Effector memory CD8-positive, alpha-beta T cell (primary cell): ENCODE measurements at regions not wholly inside any gene's neighbourhood (a gene's known extent, or its start where the extent isn't known, plus 50 kb on each side); places are given as distances from the start of the nearest gene placed in this dataset.
A peak's percentile ranks its signal among the peaks of the same experiment; 100 is the strongest.

Experiments
- ATAC-seq: fragments of 150-1000 bp; cut with Tn5 transposase; replicated peaks from 2 replicates; pipeline ENCODE4 v1.10.0; 2021; ENCODE audit warnings: mild to moderate bottlenecking, moderate library complexity
- DNase-seq, 3 experiments: peaks; one replicate each; pipeline ENCODE4 v3.0.0; 2021
- H3K27ac Mint-ChIP-seq, 2 donors: one replicate each; pipeline ENCODE4 v1.8.0; 2022; ENCODE audit warnings: mild to moderate bottlenecking in 2 of 2, mixed read lengths in 2 of 2, moderate library complexity in 2 of 2
- H3K27me3 Mint-ChIP-seq, 2 donors: one replicate each; pipeline ENCODE4 v1.8.0; 2022; ENCODE audit warnings: mixed read lengths in 2 of 2
- H3K36me3 Mint-ChIP-seq: one replicate; pipeline ENCODE4 v1.8.0; 2022; ENCODE audit warnings: mild to moderate bottlenecking, moderate library complexity, mixed read lengths; ENCODE audit not compliant: insufficient read depth
- H3K4me1 Mint-ChIP-seq, 2 donors: one replicate each; pipeline ENCODE4 v1.8.0; 2022; ENCODE audit warnings: low read depth in 2 of 2, mixed read lengths in 2 of 2
- H3K4me3 Mint-ChIP-seq, 2 donors: one replicate each; pipeline ENCODE4 v1.8.0; 2022; ENCODE audit warnings: mild to moderate bottlenecking in 2 of 2, mixed read lengths in 2 of 2, moderate library complexity in 2 of 2
- H3K9me3 Mint-ChIP-seq, 2 donors: one replicate each; pipeline ENCODE4 v1.8.0; 2022; ENCODE audit warnings: mixed read lengths in 2 of 2

- Mint-ChIP-seq H3K4me3 (no peak overlapping the region), H3K4me1 (no peaks in the 10 kb centered on the region), H3K27me3 (peaks cover 28 to 31% of the 10 kb centered on the region in 2 donors), H3K27ac (no peak overlapping the region), H3K9me3 (no peaks in the 10 kb centered on the region), H3K36me3 (peaks cover 3% of the 10 kb centered on the region)
- DNase-seq = no peak
- no peak for ATAC-seq
These were observed 182.6 kb upstream of the TBX20 start for GRCh38 chr7:35436452-35436851.

- Mint-ChIP-seq H3K36me3 (no peaks in the 10 kb centered on the region), H3K27ac (no peak overlapping the region), H3K27me3 (peaks cover 43 to 49% of the 10 kb centered on the region in 2 donors), H3K9me3 (peaks cover 0 to 5% of the 10 kb centered on the region in 2 donors), H3K4me1 (no peaks in the 10 kb centered on the region), H3K4me3 (no peak overlapping the region)
- ATAC-seq = no peak
- DNase-seq = no peak
These were observed 176.8 kb upstream of the TBX20 start for GRCh38 chr7:35430547-35431153.

GRCh38 chr7:35424869-35425495, 171.1 kb upstream of the TBX20 start:
- ATAC-seq = peak; percentile 92
- Mint-ChIP-seq H3K9me3 (no peaks in the 10 kb centered on the region), H3K27me3 (peaks cover 42 to 43% of the 10 kb centered on the region in 2 donors), H3K36me3 (no peaks in the 10 kb centered on the region), H3K4me1 (peaks cover 0 to 7% of the 10 kb centered on the region in 2 donors), H3K4me3 (no peak overlapping the region), H3K27ac (no peak overlapping the region)
- DNase-seq = peak; percentile 36 to 56 (median 39)

- Mint-ChIP-seq H3K9me3 (no peaks in the 10 kb centered on the region), H3K4me3 (no peak overlapping the region), H3K36me3 (no peaks in the 10 kb centered on the region), H3K4me1 (peaks cover 0 to 7% of the 10 kb centered on the region in 2 donors), H3K27ac (no peak overlapping the region), H3K27me3 (peaks cover 47 to 48% of the 10 kb centered on the region in 2 donors)
- ATAC-seq (peak; percentile 3), DNase-seq (no peak)
These were observed 170.5 kb upstream of the TBX20 start for GRCh38 chr7:35424440-35424839.

GRCh38 chr7:35422715-35423114, 168.8 kb upstream of the TBX20 start:
- no peak for ATAC-seq
- DNase-seq = no peak
- Mint-ChIP-seq H3K36me3 (no peaks in the 10 kb centered on the region), H3K9me3 (no peaks in the 10 kb centered on the region), H3K27me3 (peaks cover 58 to 61% of the 10 kb centered on the region in 2 donors), H3K27ac (no peak overlapping the region), H3K4me1 (peaks cover 0 to 7% of the 10 kb centered on the region in 2 donors), H3K4me3 (no peak overlapping the region)

- Mint-ChIP-seq H3K27ac (no peak overlapping the region), H3K9me3 (no peaks in the 10 kb centered on the region), H3K4me3 (no peak overlapping the region), H3K27me3 (peaks cover 50 to 74% of the 10 kb centered on the region in 2 donors), H3K4me1 (peaks cover 0 to 7% of the 10 kb centered on the region in 2 donors), H3K36me3 (no peaks in the 10 kb centered on the region)
- ATAC-seq (no peak), DNase-seq (no peak)
These were observed 166.8 kb upstream of the TBX20 start for GRCh38 chr7:35420656-35421055.

GRCh38 chr7:35419391-35419755, 165.5 kb upstream of the TBX20 start:
- no peak overlapping the region for H3K27ac Mint-ChIP-seq
- H3K4me1 Mint-ChIP-seq = peaks cover 0 to 7% of the 10 kb centered on the region in 2 donors
- H3K27me3 Mint-ChIP-seq = peaks cover 46 to 84% of the 10 kb centered on the region in 2 donors
- H3K36me3 Mint-ChIP-seq = no peaks in the 10 kb centered on the region
- no peak overlapping the region for H3K4me3 Mint-ChIP-seq
- DNase-seq (no peak), ATAC-seq (no peak)
- no peaks in the 10 kb centered on the region for H3K9me3 Mint-ChIP-seq

GRCh38 chr7:35418716-35419390, 165.0 kb upstream of the TBX20 start:
- H3K27ac Mint-ChIP-seq = no peak overlapping the region
- H3K9me3 Mint-ChIP-seq = no peaks in the 10 kb centered on the region
- H3K4me3 Mint-ChIP-seq = no peak overlapping the region
- no peak for DNase-seq
- H3K4me1 Mint-ChIP-seq = peaks cover 0 to 7% of the 10 kb centered on the region in 2 donors
- no peak for ATAC-seq
- peaks cover 41 to 84% of the 10 kb centered on the region in 2 donors for H3K27me3 Mint-ChIP-seq
- no peaks in the 10 kb centered on the region for H3K36me3 Mint-ChIP-seq

GRCh38 chr7:35416568-35416967, 162.7 kb upstream of the TBX20 start:
- Mint-ChIP-seq H3K9me3 (no peaks in the 10 kb centered on the region), H3K4me1 (peaks cover 0 to 7% of the 10 kb centered on the region in 2 donors), H3K27me3 (peaks cover 32 to 87% of the 10 kb centered on the region in 2 donors), H3K27ac (no peak overlapping the region), H3K36me3 (no peaks in the 10 kb centered on the region), H3K4me3 (no peak overlapping the region)
- no peak for DNase-seq
- no peak for ATAC-seq

GRCh38 chr7:35415411-35415822, 161.5 kb upstream of the TBX20 start:
- ATAC-seq (no peak), DNase-seq (no peak)
- Mint-ChIP-seq H3K4me3 (no peak overlapping the region), H3K4me1 (peaks cover 0 to 5% of the 10 kb centered on the region in 2 donors), H3K9me3 (no peaks in the 10 kb centered on the region), H3K27ac (no peak overlapping the region), H3K36me3 (no peaks in the 10 kb centered on the region), H3K27me3 (peaks cover 42 to 96% of the 10 kb centered on the region in 2 donors)

- no peak for DNase-seq
- no peak for ATAC-seq
- H3K36me3 Mint-ChIP-seq = no peaks in the 10 kb centered on the region
These were observed 157.4 kb upstream of the TBX20 start for GRCh38 chr7:35411331-35411730.

GRCh38 chr7:35405461-35405860, 151.6 kb upstream of the TBX20 start:
- H3K4me3 Mint-ChIP-seq = no peak overlapping the region
- H3K27me3 Mint-ChIP-seq = peaks cover 12 to 38% of the 10 kb centered on the region in 2 donors
- no peak overlapping the region for H3K27ac Mint-ChIP-seq
- no peaks in the 10 kb centered on the region for H3K36me3 Mint-ChIP-seq
- no peaks in the 10 kb centered on the region for H3K4me1 Mint-ChIP-seq
- no peak for ATAC-seq
- no peak for DNase-seq
- no peaks in the 10 kb centered on the region for H3K9me3 Mint-ChIP-seq

More at GRCh38 chr7:35411331-35411730, 157.4 kb upstream of the TBX20 start:
- H3K27me3 Mint-ChIP-seq = peaks cover 30 to 72% of the 10 kb centered on the region in 2 donors
- no peak overlapping the region for H3K4me3 Mint-ChIP-seq
- H3K4me1 Mint-ChIP-seq = no peaks in the 10 kb centered on the region
- H3K27ac Mint-ChIP-seq = no peak overlapping the region
- H3K9me3 Mint-ChIP-seq = no peaks in the 10 kb centered on the region

GRCh38 chr7:35401217-35401879, 147.4 kb upstream of the TBX20 start:
- Mint-ChIP-seq H3K27me3 (peaks cover 22 to 59% of the 10 kb centered on the region in 2 donors), H3K4me3 (no peak overlapping the region), H3K27ac (no peak overlapping the region), H3K4me1 (no peaks in the 10 kb centered on the region), H3K9me3 (no peaks in the 10 kb centered on the region), H3K36me3 (no peaks in the 10 kb centered on the region)
- no peak for ATAC-seq
- DNase-seq = no peak
